Activated naive CD4-positive, alpha-beta T cell treated with anti-CD3 and anti-CD28 coated beads, Interleukin-2, amount 50 U/mL, for 24 hours (primary cell): ENCODE measurements at regions not wholly inside any gene's neighbourhood (a gene's known extent, or its start where the extent isn't known, plus 50 kb on each side); places are given as distances from the start of the nearest gene placed in this dataset.
"Not testable (repeated sequence)": the region's sequence is repeated elsewhere in the genome, so short reads cannot be mapped to it uniquely, and the experiment has no call there.

ENCODE experiments used
- H3K27ac Mint-ChIP-seq: one replicate; pipeline ENCODE4 v1.8.0; 2021; ENCODE audit warnings: mild to moderate bottlenecking, mixed read lengths
- H3K27me3 Mint-ChIP-seq: one replicate; pipeline ENCODE4 v1.8.0; 2021; ENCODE audit warnings: mixed read lengths
- H3K36me3 Mint-ChIP-seq: one replicate; pipeline ENCODE4 v1.8.0; 2021; ENCODE audit warnings: mixed read lengths
- H3K4me1 Mint-ChIP-seq: one replicate; pipeline ENCODE4 v1.8.0; 2021; ENCODE audit warnings: mixed read lengths
- H3K4me3 Mint-ChIP-seq: one replicate; pipeline ENCODE4 v1.8.0; 2021; ENCODE audit warnings: mild to moderate bottlenecking, mixed read lengths
- H3K9me3 Mint-ChIP-seq: one replicate; pipeline ENCODE4 v1.8.0; 2021; ENCODE audit warnings: mixed read lengths

DNA sequence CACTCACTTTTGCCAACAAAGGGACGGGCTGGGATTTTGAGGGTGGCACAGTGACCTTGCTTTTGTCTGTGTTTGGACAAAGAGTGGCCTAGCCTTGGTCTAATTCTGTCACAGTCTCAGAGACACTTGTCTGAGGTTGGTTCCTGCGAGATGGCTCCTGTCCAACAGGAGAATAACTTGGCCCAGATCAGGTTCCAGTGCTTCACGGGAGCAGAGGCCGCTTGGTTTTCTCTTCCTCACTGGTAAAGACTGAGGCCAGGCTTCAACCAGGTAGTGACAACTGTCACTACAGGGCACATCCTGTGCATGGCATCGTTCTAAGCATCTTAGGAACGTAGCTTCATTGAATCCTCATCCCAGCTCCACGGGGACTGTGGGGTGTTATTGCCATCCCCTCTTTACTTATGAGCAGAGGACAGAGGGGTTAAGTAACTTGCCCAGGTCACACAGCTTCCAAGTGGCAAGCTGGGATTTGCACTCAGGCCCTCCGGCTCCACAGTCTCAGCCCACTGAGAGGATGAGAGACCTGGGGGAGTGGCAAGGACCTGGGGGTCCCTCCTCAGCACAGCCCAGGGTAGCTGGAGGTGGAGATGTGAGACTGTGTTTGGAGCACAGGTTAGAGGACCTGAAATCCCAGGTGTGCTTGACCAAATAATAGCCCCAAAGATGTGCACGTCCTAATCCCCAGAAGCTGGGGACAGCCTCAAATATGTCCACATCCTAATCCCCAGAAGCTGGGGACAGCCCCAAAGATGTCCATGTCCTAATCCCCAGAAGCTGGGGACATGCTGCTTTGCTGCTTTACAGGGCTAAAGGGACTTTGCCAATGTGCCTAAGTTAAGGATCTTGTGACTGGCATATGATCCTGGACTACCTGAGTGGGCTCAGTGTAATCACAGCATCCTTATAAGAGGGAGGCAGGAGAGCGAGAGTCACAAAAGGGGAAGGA lies 179.2 kb upstream of the RTL1 start:
- Mint-ChIP-seq H3K4me3 (no peak overlapping the region), H3K27me3 (peaks cover 32% of the 10 kb centered on the region), H3K27ac (no peak overlapping the region), H3K4me1 (no peaks in the 10 kb centered on the region), H3K9me3 (peaks cover 8% of the 10 kb centered on the region), H3K36me3 (no peaks in the 10 kb centered on the region)

GRCh38 chr14:101083564-101084435 lies 180.3 kb upstream of the RTL1 start:
- Mint-ChIP-seq H3K27ac (no peak overlapping the region), H3K4me1 (no peaks in the 10 kb centered on the region), H3K4me3 (no peak overlapping the region), H3K9me3 (peaks cover 8% of the 10 kb centered on the region), H3K27me3 (peaks cover 27% of the 10 kb centered on the region), H3K36me3 (no peaks in the 10 kb centered on the region)

DNA sequence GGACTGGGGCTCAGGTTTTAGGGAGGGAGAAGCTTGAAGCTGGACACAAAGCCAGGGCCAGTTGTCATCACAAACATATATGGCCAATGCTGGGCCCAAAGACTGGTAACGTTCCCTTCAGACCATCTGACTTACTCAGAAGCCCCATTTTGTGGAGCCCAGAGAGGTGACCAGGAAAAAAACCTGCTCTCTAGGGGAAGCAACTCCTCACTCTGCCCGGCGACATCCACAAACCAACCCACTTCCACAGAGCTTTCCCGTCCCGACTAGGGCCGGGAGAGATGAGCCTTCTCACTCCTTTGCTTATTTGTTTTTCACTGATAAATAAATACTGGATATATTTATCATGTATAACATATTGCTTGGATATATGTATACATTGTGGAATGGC lies 180.9 kb upstream of the RTL1 start:
- Mint-ChIP-seq H3K9me3 (peaks cover 8% of the 10 kb centered on the region), H3K36me3 (no peaks in the 10 kb centered on the region), H3K27me3 (peaks cover 24% of the 10 kb centered on the region), H3K27ac (no peak overlapping the region), H3K4me1 (no peaks in the 10 kb centered on the region), H3K4me3 (no peak overlapping the region)

- Mint-ChIP-seq H3K27ac (no peak overlapping the region), H3K36me3 (no peaks in the 10 kb centered on the region), H3K9me3 (peaks cover 8% of the 10 kb centered on the region), H3K27me3 (peaks cover 12% of the 10 kb centered on the region), H3K4me1 (no peaks in the 10 kb centered on the region), H3K4me3 (no peak overlapping the region)
These were observed 183.4 kb upstream of the RTL1 start for GRCh38 chr14:101086926-101087325.

DNA sequence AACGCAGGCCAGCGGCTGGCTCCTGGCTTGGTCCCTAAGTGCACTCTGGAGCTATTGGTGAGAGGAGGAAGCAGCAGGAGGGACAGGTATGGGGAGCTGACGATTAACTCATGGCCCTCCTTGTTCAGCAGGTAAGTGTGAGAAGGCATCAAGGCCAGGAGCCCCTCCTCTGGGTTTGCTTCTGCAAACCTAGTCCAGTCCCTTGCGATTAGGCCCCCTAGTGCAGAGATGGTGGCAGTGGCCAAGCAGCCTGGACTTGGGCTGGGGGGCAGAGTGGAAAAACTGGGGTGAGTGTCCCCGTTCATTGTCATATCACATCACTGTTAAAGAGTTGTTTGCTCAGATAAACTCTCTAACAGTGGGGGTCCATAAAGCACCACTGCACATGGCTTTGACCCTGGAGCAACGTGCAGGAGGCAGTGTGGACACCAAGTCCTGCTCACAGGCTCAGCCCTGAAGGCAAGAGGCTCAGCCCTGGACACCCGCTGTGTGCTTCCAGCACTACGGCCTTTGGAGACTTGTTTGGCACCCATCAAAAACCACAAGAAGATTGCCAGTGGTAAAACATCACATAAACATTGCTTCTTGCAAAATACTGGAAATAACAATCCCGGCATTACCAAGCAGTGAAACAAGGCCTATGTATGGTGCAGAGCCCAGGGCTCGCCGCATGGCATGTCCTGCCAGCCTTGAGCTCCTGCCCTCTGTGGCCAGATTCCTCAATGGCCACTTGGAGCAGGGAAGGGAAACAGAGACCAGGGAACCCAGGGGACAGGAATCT lies 184.3 kb upstream of the RTL1 start:
- Mint-ChIP-seq H3K4me1 (no peaks in the 10 kb centered on the region), H3K36me3 (no peaks in the 10 kb centered on the region), H3K27ac (no peak overlapping the region), H3K27me3 (peaks cover 10% of the 10 kb centered on the region), H3K9me3 (peaks cover 8% of the 10 kb centered on the region), H3K4me3 (no peak overlapping the region)

- peaks cover 8% of the 10 kb centered on the region for H3K9me3 Mint-ChIP-seq
- no peak overlapping the region for H3K27ac Mint-ChIP-seq
- H3K36me3 Mint-ChIP-seq, result no peaks in the 10 kb centered on the region
- no peak overlapping the region for H3K4me3 Mint-ChIP-seq
- peaks cover 10% of the 10 kb centered on the region for H3K27me3 Mint-ChIP-seq
- H3K4me1 Mint-ChIP-seq, result no peaks in the 10 kb centered on the region
These were observed 184.8 kb upstream of the RTL1 start for GRCh38 chr14:101088395-101088667.

GRCh38 chr14:101088714-101089113 lies 185.2 kb upstream of the RTL1 start:
- Mint-ChIP-seq H3K9me3 (peaks cover 8% of the 10 kb centered on the region), H3K4me1 (no peaks in the 10 kb centered on the region), H3K27ac (no peak overlapping the region), H3K27me3 (peaks cover 10% of the 10 kb centered on the region), H3K4me3 (no peak overlapping the region), H3K36me3 (no peaks in the 10 kb centered on the region)

DNA sequence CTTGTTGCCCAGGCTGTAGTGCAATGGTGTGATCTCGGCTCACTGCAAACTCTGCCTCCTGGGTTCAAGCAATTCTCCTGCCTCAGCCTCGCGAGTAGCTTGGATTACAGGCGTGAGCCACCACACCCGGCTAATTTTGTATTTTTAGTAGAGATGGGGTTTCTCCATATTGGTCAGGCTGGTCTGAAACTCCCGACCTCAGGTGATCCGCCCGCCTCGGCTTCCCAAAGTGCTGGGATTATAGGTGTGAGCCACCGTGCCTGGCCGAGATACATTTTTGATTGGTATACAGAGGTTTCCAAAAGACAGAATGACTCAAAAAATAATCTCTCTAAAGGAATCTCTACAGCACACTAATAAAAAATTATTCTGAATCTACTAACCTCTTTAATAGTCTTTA lies 187.0 kb upstream of the RTL1 start:
- H3K36me3 Mint-ChIP-seq, H3K9me3 Mint-ChIP-seq, H3K4me3 Mint-ChIP-seq, H3K27ac Mint-ChIP-seq, H3K4me1 Mint-ChIP-seq: not testable (repeated sequence)
- H3K27me3 Mint-ChIP-seq, result peaks cover 10% of the 10 kb centered on the region

GRCh38 chr14:101090976-101091375 lies 187.5 kb upstream of the RTL1 start:
- Mint-ChIP-seq H3K9me3 (peaks cover 5% of the 10 kb centered on the region), H3K27ac (no peak overlapping the region), H3K4me1 (no peaks in the 10 kb centered on the region), H3K27me3 (peaks cover 13% of the 10 kb centered on the region), H3K4me3 (no peak overlapping the region), H3K36me3 (no peaks in the 10 kb centered on the region)

DNA sequence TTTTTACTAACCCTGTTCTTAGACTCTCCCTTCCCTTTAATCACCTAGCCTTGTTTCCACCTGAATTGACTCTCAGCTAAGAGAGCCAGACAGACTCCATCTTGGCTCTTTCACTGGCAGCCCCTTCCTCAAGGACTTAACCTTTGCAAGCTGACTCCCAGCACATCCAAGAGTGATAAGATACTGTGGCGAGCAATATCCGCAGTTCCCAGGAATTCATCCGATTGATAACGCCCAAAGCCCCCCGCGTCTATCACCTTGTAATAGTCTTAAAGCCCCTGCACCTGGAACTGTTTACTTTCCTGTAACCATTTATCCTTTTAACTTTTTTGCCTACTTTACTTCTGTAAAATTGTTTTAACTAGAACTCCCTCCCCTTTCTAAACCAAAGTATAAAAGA lies 191.4 kb upstream of the RTL1 start:
- H3K36me3 Mint-ChIP-seq, H3K4me3 Mint-ChIP-seq, H3K9me3 Mint-ChIP-seq, H3K27ac Mint-ChIP-seq, H3K4me1 Mint-ChIP-seq: not testable (repeated sequence)
- H3K27me3 Mint-ChIP-seq, result peaks cover 14% of the 10 kb centered on the region

DNA sequence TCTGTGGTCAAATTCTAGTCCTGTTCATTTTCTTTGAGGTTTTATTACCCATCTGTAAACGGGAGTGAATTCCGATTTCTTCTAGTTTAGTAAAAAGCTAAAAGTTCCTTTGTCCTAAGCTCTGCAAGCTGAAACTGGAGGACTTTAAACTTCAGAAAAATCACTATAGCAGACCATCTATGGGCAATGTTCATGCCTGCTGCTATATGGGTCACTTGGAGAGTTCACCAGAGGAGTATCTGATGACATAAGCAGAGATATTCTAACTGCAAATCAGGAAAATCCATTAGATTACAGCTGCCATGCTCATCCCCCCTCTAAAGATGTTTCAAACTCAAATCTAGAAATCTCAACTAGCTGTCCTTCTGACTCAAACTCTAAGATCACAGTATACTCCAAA lies 193.0 kb upstream of the RTL1 start:
- Mint-ChIP-seq H3K27ac (no peak overlapping the region), H3K4me3 (no peak overlapping the region), H3K4me1 (no peaks in the 10 kb centered on the region), H3K9me3 (no peaks in the 10 kb centered on the region), H3K36me3 (no peaks in the 10 kb centered on the region), H3K27me3 (peaks cover 13% of the 10 kb centered on the region)

- Mint-ChIP-seq H3K9me3 (no peaks in the 10 kb centered on the region), H3K36me3 (no peaks in the 10 kb centered on the region), H3K4me1 (no peaks in the 10 kb centered on the region), H3K27me3 (peaks cover 13% of the 10 kb centered on the region), H3K27ac (no peak overlapping the region), H3K4me3 (no peak overlapping the region)
These were observed 193.7 kb upstream of the RTL1 start for GRCh38 chr14:101097109-101097793.

- Mint-ChIP-seq H3K4me1 (no peaks in the 10 kb centered on the region), H3K36me3 (no peaks in the 10 kb centered on the region), H3K27ac (no peak overlapping the region), H3K9me3 (no peaks in the 10 kb centered on the region), H3K27me3 (peaks cover 13% of the 10 kb centered on the region), H3K4me3 (no peak overlapping the region)
These were observed 194.7 kb upstream of the RTL1 start for GRCh38 chr14:101098177-101098576.

GRCh38 chr14:101098641-101099040 lies 195.1 kb upstream of the RTL1 start:
- Mint-ChIP-seq H3K4me3 (no peak overlapping the region), H3K9me3 (no peaks in the 10 kb centered on the region)

GRCh38 chr14:101101456-101102056 lies 198.0 kb upstream of the RTL1 start:
- Mint-ChIP-seq H3K36me3 (no peaks in the 10 kb centered on the region), H3K4me3 (no peak overlapping the region), H3K9me3 (no peaks in the 10 kb centered on the region), H3K27ac (no peak overlapping the region), H3K4me1 (no peaks in the 10 kb centered on the region), H3K27me3 (peaks cover 6% of the 10 kb centered on the region)

More at GRCh38 chr14:101098641-101099040, 195.1 kb upstream of the RTL1 start:
- Mint-ChIP-seq H3K4me1 (no peaks in the 10 kb centered on the region), H3K27ac (no peak overlapping the region), H3K36me3 (no peaks in the 10 kb centered on the region), H3K27me3 (peaks cover 13% of the 10 kb centered on the region)
